GM20000 (cell line): ENCODE measurements at regions not wholly inside any gene's neighbourhood (a gene's known extent, or its start where the extent isn't known, plus 50 kb on each side); places are given as distances from the start of the nearest gene placed in this dataset.

Experiments
- DNase-seq: peaks from one replicate; pipeline ENCODE4 v3.0.0; 2012; ENCODE audit warnings: low spot score
- CTCF ChIP-seq: IDR thresholded peaks from 2 replicates; pipeline ENCODE4 v1.5.1; 2012; ENCODE audit warnings: mild to moderate bottlenecking, control low read depth; ENCODE audit errors: extremely low read depth, missing control alignments

GRCh38 chrX:45749375-45749774 lies 548.7 kb upstream of the DIPK2B start:
- no peak for TF ChIP-seq CTCF
- DNase-seq: no peak

GRCh38 chrX:45748369-45748774 lies 547.7 kb upstream of the DIPK2B start:
- no peak for DNase-seq
- TF ChIP-seq CTCF: no peak

GRCh38 chrX:45747905-45748304 lies 547.2 kb upstream of the DIPK2B start:
- DNase-seq: no peak
- TF ChIP-seq CTCF: no peak

GRCh38 chrX:45745479-45745878 lies 544.8 kb upstream of the DIPK2B start:
- no peak for TF ChIP-seq CTCF
- DNase-seq: no peak

- no peak for TF ChIP-seq CTCF
- no peak for DNase-seq
These were observed 543.4 kb upstream of the DIPK2B start for GRCh38 chrX:45743906-45744625.

- no peak for DNase-seq
- no peak for TF ChIP-seq CTCF
These were observed 542.4 kb upstream of the DIPK2B start for GRCh38 chrX:45743081-45743533.

GRCh38 chrX:45740291-45740690 lies 539.6 kb upstream of the DIPK2B start:
- DNase-seq: no peak
- no peak for TF ChIP-seq CTCF
